ENCODE measurements at regions not wholly inside any gene's neighbourhood (a gene's known extent, or its start where the extent isn't known, plus 50 kb on each side); places are given as distances from the start of the nearest gene placed in this dataset.

GRCh38 chr6:26231006-26231587, 133.9 kb upstream of the BTN3A2 start:
- FAIRE-seq (no peak), DNase-seq (ENCODE audit: low read depth) (no peak)
- TF ChIP-seq, protein P1, sequence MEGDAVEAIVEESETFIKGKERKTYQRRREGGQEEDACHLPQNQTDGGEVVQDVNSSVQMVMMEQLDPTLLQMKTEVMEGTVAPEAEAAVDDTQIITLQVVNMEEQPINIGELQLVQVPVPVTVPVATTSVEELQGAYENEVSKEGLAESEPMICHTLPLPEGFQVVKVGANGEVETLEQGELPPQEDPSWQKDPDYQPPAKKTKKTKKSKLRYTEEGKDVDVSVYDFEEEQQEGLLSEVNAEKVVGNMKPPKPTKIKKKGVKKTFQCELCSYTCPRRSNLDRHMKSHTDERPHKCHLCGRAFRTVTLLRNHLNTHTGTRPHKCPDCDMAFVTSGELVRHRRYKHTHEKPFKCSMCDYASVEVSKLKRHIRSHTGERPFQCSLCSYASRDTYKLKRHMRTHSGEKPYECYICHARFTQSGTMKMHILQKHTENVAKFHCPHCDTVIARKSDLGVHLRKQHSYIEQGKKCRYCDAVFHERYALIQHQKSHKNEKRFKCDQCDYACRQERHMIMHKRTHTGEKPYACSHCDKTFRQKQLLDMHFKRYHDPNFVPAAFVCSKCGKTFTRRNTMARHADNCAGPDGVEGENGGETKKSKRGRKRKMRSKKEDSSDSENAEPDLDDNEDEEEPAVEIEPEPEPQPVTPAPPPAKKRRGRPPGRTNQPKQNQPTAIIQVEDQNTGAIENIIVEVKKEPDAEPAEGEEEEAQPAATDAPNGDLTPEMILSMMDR (IDR thresholded peaks at IDR 0.05; ENCODE audit: insufficient read depth, low read length, severe bottlenecking): no peak
- H3K36me3 ChIP-seq (ENCODE audit: control insufficient read depth, insufficient read depth, low read length): no peaks in the 10 kb centered on the region
- no peaks in the 10 kb centered on the region for H3K27me3 ChIP-seq (ENCODE audit: control insufficient read depth, insufficient read depth, low read length)
- H3K4me3 ChIP-seq (ENCODE audit: low read depth, low read length): no peak overlapping the region

DNA sequence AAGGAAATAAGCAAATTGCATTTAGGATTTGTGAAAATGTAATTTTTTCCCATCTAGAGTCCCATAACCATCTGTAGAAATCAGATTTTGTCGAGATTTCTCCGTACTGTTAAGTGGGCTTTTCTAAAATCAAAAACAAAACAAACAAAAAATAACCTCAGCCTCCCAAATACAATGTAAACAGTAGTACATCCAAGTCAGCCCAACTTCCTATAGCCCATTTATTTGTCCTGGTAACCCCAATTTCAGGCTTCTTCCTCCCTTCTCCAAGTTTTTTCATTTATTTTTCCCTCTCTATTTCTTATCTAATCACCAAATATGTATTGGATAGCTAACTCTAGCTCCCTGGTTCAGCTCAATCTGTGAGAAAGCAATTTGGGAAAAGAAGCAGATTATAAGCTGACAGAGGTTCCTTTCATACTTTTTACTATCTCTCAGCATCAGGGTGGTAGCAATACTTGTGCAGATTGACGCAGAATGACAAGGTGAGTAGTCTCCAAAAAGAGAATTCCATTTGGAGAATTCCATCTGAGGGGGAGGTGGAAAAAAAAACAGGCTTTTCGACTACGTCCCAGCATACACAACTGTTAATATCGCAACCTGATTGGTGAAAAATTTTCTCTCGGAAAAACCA, 132.6 kb upstream of the BTN3A2 start:
- H3K36me3 ChIP-seq (ENCODE audit: control insufficient read depth, insufficient read depth, low read length): no peaks in the 10 kb centered on the region
- FAIRE-seq: no peak
- H3K27me3 ChIP-seq (ENCODE audit: control insufficient read depth, insufficient read depth, low read length): no peaks in the 10 kb centered on the region
- no peak for DNase-seq (ENCODE audit: low read depth)
- TF ChIP-seq, protein P1 (IDR thresholded peaks at IDR 0.05; ENCODE audit: insufficient read depth, low read length, severe bottlenecking): no peak
- H3K4me3 ChIP-seq (ENCODE audit: low read depth, low read length): no peak overlapping the region

DNA sequence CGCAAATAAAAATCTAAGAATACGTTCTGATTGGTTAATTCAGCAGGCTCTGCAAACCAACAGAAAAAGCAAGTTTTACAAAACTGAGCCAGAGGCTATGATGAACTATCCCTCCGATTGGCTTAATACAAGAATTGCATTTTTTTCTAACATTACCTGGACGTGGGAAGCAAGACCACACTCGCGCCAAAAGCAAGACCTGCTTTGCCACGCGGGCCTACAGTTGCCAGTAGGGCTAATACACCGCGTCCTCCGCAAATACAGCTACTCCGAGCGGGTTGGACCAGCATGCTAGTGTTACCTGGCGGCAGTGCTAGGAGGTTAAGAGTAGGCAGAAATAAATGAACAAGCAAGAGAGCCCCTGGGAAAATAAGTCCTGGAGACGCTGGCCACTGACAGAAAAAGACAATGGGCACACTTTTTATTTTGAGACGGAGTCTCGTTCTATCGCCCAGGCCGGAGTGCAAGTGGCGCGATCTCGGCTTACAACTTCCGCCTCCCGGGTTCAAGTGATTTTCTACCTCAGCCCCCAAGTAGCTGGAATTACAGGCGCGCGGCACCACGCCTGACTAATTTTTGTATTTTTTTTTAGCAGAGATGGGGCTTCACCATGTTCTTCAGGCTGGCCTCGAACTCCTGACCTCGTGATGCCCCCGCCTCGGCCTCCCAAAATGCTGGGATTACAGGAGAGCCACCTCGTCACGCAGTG, 131.9 kb upstream of the BTN3A2 start:
- Histone ChIP-seq H3K4me3 (ENCODE audit: low read depth, low read length) (peak overlapping the region; percentile 37), H3K27me3 (ENCODE audit: control insufficient read depth, insufficient read depth, low read length) (no peaks in the 10 kb centered on the region), H3K36me3 (ENCODE audit: control insufficient read depth, insufficient read depth, low read length) (no peaks in the 10 kb centered on the region)
- FAIRE-seq: no peak
- TF ChIP-seq, protein P1 (IDR thresholded peaks at IDR 0.05; ENCODE audit: insufficient read depth, low read length, severe bottlenecking): no peak
- peak; percentile 44 for DNase-seq (ENCODE audit: low read depth)

GRCh38 chr6:26233649-26234420, 131.2 kb upstream of the BTN3A2 start:
- H3K36me3 ChIP-seq (ENCODE audit: control insufficient read depth, insufficient read depth, low read length): no peaks in the 10 kb centered on the region
- DNase-seq (ENCODE audit: low read depth) (peak; percentile 52), FAIRE-seq (no peak)
- H3K27me3 ChIP-seq (ENCODE audit: control insufficient read depth, insufficient read depth, low read length): no peaks in the 10 kb centered on the region
- peak overlapping the region; percentile 37 for H3K4me3 ChIP-seq (ENCODE audit: low read depth, low read length)
- TF ChIP-seq, protein P1 (IDR thresholded peaks at IDR 0.05; ENCODE audit: insufficient read depth, low read length, severe bottlenecking): no peak

- peak overlapping the region; percentile 37 for H3K4me3 ChIP-seq (ENCODE audit: low read depth, low read length)
- no peaks in the 10 kb centered on the region for H3K27me3 ChIP-seq (ENCODE audit: control insufficient read depth, insufficient read depth, low read length)
- no peaks in the 10 kb centered on the region for H3K36me3 ChIP-seq (ENCODE audit: control insufficient read depth, insufficient read depth, low read length)
- DNase-seq (ENCODE audit: low read depth) (peak; percentile 70), FAIRE-seq (no peak)
- TF ChIP-seq, protein P1 (IDR thresholded peaks at IDR 0.05; ENCODE audit: insufficient read depth, low read length, severe bottlenecking): no peak
Measured at GRCh38 chr6:26234421-26235301, 130.3 kb upstream of the BTN3A2 start.
